AML-193 (cell line): ENCODE measurements at regions not wholly inside any gene's neighbourhood (a gene's known extent, or its start where the extent isn't known, plus 50 kb on each side); places are given as distances from the start of the nearest gene placed in this dataset.

Experiments used
- DNase-seq, 2 experiments: peaks; one replicate each; lab custom pipeline; 2025; lab: John Stamatoyannopoulos, UW

DNA sequence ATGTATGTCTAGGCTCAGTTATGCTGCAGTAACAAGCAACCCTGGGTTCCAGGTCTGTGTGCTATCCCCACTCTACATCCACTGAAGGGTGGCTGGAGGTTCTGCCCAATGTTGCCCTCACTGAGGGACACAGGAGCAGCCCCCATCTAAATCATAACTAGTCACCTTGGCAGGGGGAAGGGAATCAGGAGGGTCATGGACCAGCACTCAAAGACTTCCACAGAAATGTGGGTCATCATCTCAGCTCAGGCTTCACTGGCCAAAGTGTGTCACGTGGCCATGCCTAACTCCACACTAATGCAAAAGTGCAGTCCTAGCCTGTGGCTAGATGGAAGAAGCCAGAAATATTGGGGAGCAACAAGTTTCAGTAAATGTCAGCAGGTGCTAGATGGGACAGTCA lies 137.3 kb upstream of the ZNF507 start:
- DNase-seq = no peak

DNA sequence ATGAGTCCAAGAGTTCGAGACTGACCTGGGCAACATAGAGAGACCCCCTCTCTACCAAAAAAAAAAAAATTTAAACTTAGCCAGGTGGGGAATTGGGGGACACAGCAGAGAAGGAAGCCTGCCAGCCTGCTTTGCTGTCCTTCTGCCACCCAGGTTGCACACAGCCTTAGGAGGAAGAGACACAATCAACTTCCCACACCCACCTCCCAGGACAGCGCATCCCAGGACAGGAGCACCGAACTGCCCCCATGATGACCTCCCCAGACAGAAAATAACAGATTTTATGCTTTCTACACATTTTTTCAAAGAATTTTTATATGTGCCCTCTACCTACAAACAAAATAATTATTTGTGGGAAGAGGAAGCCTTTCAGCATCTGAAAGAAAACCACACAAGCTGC lies 126.0 kb upstream of the ZNF507 start:
- DNase-seq = no peak

DNA sequence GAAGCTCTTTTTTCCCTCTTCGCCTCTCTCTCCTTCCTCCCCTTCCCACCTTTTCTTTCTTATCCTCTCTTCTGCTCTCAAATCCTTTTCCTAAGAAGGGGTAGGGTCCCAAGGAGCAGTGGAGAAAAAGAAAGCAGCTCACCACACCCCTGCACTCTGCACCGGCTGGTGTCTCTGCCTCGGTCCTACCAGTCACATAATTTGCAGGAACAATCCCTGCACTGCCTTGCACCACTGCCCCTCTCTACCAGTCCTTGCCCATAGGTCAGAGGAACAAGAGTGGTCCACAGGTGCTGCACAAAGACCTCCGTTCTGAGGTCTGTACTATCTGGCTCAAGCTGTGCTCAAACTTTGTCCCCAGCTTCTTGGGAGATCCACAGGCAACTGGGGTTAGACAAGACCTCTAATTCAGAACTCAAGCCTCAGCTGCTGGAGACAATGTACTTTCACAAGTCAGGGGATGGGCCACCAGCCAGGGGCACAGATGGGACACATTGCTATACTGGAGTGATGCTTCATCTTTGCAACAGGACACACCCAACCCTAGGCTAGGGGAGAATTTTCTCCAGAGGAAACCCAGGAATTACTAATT lies 125.4 kb upstream of the ZNF507 start:
- DNase-seq = no peak

DNA sequence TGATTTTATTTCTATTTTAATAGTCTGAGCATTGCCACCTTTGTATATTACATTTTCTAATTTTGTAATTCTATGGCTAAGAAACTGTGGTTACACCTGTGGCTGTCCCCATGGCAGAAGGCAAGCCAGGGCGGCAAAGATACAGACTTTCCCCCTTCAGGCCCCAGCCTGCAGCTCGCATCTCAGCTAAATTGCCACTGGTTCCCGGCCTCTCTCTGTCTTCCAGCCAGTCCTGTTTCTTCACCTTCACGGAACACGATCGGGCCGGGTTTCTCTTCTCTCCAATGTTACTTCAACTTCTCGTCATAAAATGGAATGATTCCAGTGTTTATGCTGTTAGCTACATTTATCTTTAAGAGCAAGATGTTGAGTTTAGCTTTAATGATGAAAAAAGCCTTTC lies 124.5 kb upstream of the ZNF507 start:
- no peak for DNase-seq

DNA sequence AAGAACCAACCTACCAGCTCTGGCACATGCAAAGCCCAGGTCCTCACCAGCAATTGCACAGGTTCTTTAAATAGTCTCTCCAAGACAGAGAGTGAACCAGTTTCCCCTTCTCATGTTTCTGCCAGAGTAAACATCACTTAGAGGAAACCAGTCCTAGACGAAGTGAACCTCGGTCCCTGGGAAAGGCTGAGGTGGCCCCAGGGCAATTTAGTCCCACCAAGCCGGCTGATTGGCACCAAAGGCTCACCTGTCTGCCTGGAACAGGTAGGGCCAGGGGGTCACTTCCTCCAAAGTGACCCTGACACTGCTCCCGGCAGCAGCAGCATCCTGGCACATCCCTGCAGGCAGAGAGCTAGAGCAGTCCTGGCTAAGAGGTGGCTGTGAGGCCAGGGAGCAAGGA lies 122.9 kb upstream of the ZNF507 start:
- no peak for DNase-seq

DNA sequence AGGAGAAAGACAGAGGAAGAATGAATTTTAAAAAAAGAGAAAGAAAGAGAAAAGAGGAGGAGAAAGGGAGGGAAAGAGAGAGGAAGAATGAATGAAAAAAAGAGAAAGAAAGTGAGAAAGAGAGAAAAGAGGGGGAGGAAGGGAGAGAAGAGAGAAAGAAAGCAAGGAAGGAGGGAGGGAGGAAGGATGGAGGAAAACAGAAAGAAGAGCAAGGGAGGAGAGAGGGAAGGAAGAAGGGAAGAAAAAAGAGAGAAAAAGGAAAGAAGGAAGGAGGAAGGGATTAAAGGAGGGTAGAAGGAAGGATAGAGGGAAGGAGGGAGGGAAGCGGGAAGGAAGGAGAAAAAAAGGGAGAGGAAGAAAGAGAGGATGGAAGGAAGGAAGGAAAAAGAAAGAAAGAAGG lies 122.3 kb upstream of the ZNF507 start:
- no peak for DNase-seq

DNA sequence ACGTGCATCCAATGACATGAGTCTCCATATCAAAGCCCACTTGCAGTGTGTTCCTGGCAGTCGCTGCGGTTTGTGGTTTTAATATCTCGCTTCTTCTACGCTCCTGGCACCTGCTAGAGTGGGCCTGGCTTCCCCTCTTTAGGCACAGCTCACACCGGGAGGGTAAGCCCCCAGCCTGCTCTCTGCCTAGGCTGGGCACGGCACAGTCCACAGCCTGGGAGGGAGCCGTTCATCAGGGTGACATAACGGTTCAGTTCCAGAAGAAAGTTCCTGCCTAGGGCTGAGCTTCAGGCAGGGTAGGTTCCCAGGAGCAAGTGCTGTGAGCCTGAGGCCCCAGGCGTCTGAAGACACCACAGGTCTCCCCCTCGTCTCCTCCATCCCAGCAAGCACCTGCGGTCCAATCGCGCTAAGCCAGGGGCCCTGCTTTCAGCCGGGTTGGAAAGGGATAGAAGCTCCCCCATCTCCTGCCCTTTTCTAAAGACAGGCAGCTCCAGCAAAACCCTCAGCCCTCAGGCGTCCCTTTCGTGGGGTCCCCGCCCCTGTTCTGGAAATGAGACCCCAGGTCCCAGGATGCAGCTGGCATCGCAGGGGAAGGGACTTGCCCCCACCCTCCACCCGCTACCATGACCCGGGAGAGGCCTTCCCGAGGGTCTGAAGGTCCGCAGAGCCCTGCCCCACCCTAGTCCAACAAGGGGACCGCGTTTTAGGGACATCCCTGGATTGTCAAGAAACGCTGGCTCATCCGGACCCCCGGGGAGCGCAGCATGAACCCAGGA lies 121.6 kb upstream of the ZNF507 start:
- DNase-seq = no peak

DNA sequence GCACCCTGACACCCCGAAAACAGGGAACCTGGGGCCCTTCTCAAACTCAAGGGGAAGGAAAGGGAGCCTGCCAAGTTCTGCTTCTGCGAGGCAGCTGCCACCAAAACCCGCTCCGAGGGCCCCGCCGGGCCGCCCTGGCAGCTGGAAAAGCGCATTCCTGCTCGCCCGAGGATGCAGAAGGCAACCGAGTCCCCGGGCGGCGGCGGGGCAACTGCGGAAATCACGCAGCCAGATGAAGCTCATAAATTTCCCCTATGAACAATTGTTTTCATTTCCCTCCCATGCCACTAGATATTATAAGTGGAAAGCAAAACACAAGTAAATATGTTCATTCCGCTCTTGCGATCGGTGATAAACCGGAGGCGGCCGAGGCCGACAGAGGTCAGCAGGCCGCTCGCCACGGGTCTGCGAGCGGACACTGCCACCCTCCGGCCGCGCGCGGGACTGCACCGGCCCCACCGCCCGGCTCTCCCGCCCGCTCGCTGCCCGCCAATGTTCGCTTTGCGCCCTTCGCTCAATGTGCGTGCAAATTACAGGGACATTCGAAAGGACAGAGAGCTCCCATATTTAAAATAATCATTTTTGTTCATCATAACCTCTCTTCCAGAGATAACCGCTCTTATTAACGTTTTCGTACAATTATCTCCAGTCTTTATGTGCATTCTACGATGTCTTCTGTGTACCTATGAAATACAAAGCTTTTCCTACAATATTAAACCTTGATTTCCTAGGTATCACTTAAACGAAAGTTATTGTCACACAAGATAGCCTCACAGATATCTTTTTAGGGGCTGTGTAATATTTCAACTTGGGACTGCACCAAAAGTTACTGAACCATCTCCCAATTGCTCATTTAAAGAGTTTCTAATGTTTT lies 120.8 kb upstream of the ZNF507 start:
- DNase-seq = peak; percentile 2 to 8

DNA sequence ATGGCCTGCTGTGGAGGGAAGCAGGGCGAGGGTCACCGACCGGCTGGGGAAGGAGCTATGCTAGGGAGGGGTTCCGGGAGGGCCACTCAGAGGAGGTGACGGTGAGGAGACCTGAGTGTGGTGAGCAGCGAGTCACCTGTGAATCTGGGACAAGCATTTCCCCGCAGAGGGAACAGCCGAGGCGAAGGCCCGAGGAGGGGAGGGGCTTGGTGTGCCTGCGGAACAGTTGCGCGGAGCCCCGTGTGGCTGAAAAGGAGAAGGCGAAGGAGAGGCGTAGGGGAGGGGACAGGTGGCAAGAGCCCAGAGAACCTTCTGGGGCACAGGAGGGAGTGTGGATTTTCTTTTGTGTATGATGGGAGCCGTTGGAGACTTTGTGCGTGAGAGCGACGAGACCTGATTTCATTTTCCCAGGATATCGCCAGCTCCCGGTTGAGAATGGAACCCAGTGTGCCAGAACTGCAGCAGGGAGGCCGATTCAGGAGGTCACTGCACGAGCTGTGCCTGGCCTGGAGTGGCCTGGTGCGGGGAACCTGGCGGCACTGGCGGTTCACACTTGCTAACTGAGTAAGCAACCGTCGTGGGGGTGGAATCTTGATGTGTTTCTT lies 117.7 kb upstream of the ZNF507 start:
- DNase-seq = no peak

DNA sequence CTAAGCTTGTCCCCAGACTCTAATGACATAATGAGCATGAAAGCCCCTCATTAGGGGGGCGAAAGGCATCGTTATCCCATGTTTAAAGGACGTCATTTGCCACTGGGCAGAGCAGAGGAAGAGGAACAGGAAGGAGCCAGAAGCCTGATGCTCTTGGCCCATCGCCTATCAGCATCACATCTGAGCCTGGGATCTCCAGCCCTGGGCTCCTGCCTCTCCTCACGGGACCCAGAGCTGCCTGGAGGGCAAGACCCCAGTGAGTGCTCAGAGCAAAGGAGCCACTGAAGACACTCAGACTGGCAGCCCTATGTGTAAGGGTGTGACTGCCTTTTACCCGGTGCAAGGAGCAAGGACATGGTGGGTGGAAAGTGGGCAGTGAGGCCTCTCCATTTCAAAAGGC lies 115.0 kb upstream of the ZNF507 start:
- no peak for DNase-seq

DNA sequence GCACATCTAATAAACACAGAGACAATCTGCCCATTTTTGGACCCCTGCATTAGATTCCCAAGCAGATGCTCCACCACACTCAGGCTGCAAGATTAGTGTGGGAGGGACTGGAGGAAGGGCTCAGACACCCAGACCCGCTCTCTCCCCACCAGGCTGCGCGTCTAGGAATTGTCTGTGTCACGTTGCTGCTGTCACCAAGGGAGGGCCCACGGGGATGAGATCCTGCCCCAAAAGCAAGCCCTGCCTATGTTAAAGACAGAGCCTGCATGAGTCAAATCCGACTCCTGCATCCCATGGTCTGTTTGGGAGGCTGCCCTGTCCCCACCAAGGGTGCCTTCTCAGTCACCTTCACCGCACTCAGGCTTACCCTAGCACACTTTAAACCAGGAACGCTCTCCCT lies 114.4 kb upstream of the ZNF507 start:
- no peak for DNase-seq

DNA sequence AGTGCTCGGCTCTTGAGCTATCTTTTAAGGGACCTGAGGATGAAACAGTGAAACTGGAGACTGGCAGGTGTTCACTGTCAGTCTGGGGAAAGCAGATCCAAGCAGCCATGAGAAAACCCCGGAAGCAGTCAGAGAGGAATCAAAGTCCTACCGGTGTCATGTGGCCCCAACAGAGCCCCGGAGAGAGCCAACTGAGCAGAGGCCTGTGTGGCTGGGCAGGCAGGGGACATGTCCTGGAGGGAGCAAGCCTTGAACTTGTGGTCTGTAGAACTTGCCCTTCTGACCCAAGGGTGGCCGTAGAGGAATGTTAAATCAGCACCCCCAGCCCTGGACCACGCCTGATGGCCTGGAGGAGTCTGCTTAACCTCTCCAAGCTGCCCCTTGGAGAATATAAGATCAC lies 113.7 kb upstream of the ZNF507 start:
- DNase-seq = no peak

DNA sequence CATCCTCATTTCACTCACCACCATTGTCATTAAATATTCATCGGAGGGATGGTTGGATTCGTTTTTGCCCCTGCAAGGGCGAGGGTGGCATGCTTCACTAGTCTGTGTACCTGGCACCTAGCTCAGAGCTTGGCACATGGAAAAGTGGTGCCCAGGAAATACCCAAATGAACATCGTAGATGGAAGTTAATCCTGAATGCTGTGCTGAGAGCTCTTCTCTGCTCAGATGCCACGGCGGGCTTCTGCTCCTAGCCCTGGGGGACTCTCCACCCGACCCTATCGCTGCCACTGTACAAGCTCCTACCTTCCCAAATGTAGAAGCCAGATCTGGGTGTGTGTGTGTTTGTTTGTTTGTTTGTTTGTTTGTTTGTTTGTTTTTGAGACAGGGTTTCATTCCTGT lies 113.0 kb upstream of the ZNF507 start:
- DNase-seq = no peak

DNA sequence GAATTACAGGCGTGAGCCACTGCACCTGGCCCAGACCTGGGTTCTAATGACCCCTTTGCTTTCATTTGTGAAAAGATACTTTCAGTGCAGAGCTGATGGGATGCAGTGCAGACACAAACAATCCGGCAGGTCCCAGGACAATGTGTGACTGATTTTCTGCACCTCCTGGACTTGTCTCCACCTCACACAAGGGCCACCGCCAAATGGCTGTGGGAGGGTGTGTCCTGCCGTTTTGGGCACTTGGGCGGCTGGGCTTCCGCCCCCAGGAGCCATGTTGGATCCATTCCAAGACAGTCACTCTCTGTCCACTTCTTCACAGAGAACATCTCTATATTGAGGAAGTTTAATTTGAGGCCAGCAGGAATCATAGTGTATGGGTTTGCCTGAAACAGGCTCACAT lies 112.3 kb upstream of the ZNF507 start:
- no peak for DNase-seq

DNA sequence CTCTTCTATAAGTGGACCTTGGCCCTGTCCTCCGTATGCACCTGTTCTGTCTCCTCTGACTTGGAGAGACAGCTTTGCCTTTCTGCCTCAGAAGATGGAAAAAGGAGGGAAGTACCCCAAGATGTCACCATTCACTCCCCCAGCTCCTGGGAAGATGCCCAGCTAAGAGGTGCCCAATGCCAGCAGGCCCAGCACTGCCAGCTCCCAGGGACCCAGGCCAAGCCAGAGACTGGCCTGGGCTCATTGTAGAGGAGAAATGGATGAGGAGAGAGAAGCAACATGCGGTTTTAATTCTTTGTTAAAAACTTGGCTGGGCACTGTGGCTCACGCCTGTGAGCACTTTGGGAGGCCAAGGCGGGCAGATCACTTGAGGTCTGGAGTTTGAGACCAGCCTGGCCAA lies 111.5 kb upstream of the ZNF507 start:
- no peak for DNase-seq

DNA sequence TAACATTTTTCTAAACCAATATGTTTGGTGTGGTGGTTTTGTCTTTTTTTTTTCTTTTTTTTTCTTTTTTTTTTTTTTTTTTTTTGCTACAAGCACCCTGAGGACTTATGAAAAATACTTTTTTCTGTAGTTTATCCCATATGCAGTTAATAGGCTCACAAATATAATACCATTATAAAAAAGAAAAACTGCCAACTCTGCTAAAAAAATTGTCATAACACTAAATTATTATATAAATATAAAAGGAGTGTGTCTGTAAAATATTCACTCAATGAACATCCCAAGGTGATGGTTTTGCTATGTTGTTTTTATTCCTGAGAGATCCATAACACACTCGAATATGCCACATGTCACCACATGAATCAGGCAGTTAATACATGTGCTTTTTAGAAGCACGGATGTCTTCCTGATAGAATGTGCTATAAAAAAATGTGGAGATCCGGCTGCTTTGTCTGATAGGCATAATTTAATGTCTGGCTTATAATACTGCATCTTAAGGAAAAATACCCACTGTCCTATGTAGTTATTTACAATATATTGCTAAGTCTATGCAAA lies 110.7 kb upstream of the ZNF507 start:
- DNase-seq = no peak

DNA sequence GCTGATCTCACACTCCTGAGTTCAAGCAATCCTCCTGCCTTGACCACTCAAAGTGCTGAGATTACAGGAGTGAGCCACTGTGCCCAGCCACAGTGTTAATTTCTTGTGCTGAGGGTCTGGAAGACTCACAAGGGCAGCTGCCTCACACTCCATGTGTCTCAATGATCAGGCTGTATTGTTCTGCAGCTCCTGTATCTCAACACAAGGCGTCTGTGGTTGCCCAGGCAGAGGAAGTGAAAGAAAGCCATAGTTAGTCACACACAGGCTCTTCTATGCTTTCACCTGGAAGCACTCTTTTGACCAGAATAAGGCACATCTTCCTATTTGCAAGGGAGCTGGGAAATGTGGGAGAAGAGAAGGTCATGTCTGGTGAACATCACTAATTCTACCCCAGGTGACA lies 107.3 kb upstream of the ZNF507 start:
- DNase-seq = no peak

DNA sequence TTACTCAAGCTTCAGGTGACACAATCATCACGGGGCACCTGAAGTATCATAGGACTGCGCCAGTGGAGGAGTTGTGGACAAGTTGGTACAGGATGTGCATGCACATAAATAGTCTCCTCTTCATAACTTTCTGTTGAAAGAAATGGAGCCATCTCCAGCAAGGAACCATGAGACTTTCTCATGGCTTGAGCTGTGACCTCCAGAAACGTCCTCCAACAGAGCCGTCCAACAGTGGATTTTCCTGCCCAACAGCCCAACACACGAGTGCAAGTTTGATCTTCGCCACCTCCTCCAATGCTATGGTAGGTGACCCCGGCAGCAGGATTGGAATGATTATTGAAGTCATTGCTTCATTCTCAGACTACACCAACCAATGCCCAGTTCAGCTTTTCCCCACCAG lies 105.1 kb upstream of the ZNF507 start:
- no peak for DNase-seq

DNA sequence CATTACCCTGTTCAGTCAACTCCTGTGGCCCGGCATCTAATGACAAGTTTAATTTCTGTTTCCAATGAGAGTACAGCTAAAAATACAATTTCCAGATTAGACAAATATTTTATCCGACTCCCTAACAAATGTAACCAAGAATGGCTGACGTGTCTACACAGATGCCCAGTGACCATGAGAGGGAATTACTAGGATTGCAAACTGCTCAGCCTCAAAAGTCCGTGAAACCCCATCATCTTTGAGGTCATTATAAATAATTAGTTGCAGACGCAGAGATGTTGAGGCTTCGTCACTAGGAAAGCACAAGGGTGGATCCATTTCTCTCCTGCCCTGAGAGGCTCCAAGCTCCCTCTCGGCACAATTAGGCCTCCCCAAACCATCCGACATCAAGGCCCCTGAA lies 104.1 kb upstream of the ZNF507 start:
- no peak for DNase-seq

DNA sequence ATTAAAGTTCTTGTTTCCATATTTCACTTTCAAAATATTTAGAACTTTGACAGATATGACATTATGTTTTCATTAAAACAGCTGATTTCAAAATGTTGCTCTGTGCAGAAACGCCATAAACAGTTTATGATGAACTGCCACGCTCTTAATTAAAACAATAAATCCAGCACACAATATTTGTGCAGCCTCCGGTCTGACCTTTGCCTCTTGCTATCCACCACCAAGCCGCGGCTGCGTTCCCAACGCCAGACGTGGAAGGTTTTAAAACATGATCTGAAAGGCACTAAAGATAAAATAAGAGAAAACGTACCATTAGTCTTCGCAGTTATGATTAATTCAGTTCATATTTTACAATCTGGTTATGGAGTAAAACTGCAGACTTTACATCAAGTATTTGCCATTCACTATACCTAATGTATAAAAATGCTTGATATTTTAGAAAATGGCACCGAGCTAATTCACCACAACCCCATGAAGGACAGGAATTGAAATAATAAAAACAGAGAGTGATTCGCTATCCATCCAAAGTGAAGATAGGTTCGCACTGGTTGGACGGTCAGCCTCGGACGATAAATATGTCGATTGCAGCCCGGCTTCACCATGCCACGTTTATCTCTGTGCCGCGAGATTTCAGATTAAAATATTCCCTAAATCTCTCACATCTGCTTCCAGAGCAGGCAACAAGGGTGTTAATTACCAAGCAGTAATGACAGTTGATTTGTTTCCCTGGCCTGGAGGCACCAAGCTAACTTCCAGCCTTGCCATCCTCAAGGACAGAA lies 103.3 kb upstream of the ZNF507 start:
- DNase-seq = no peak

DNA sequence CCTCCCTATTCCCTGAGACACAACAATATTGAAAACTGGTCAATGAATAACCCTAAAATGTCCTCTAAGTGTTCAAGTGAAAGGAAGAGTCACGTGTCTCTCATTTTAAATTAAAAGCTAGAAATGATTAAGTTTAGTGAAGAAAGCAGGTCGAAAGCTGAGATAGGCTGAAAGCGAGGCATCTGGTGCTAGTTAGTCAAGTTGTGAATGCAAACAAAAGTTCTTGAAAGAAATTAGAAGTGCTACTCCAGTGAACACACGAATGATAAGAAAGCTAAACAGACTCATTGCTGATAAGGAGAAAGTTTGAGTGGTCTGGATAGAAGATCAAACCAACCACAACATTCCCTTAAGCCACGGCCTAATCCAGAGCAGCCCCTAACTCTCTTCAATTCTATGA lies 99.4 kb upstream of the ZNF507 start:
- no peak for DNase-seq
